LNCaP clone FGC (cell line): ENCODE measurements at regions not wholly inside any gene's neighbourhood (a gene's known extent, or its start where the extent isn't known, plus 50 kb on each side); places are given as distances from the start of the nearest gene placed in this dataset.

Experiments used
- DNase-seq: peaks from one replicate; pipeline ENCODE4 v3.0.0-alpha.2; 2011; ENCODE audit warnings: low read depth
- H3K4me3 ChIP-seq: 2 replicates; pipeline ENCODE4 v1.5.1; 2011; ENCODE audit warnings: mild to moderate bottlenecking, low read depth, low read length, control low read depth
- CTCF ChIP-seq: IDR thresholded peaks from 2 replicates; pipeline ENCODE4 v1.5.1; 2012; ENCODE audit warnings: mild to moderate bottlenecking; ENCODE audit not compliant: control insufficient read depth, insufficient read depth; ENCODE audit errors: extremely low read depth

GRCh38 chr14:53670701-53671100 is 285.9 kb downstream of the BMP4 start:
- no peak for DNase-seq
- TF ChIP-seq CTCF, result no peak
- no peak overlapping the region for H3K4me3 ChIP-seq

GRCh38 chr14:53668897-53669296 is 287.7 kb downstream of the BMP4 start:
- DNase-seq, result no peak
- H3K4me3 ChIP-seq, result no peak overlapping the region
- TF ChIP-seq CTCF, result no peak

GRCh38 chr14:53663709-53664108 is 292.9 kb downstream of the BMP4 start:
- no peak for DNase-seq
- H3K4me3 ChIP-seq, result no peak overlapping the region
- TF ChIP-seq CTCF, result peak; percentile 40

GRCh38 chr14:53655080-53655785 is 301.4 kb downstream of the BMP4 start:
- no peak for DNase-seq
- no peak for TF ChIP-seq CTCF
- no peak overlapping the region for H3K4me3 ChIP-seq

- TF ChIP-seq CTCF, result no peak
- H3K4me3 ChIP-seq, result no peak overlapping the region
- no peak for DNase-seq
Observed at GRCh38 chr14:53652068-53652467, 304.6 kb downstream of the BMP4 start.

- DNase-seq, result no peak
- no peak overlapping the region for H3K4me3 ChIP-seq
- TF ChIP-seq CTCF, result no peak
Observed at GRCh38 chr14:53651096-53651740, 305.4 kb downstream of the BMP4 start.
